Nephron (organoid): ENCODE measurements at regions not wholly inside any gene's neighbourhood (a gene's known extent, or its start where the extent isn't known, plus 50 kb on each side); places are given as distances from the start of the nearest gene placed in this dataset.

Experiments
- H3K27ac Mint-ChIP-seq, 3 experiments: 2 replicates each; pipeline ENCODE4 v1.8.0; 2020; ENCODE audit warnings: mixed read lengths in 3 of 3, mild to moderate bottlenecking in 2 of 3, moderate library complexity in 1 of 3
- H3K27me3 Mint-ChIP-seq: 2 replicates; pipeline ENCODE4 v1.8.0; 2021; ENCODE audit warnings: low read depth, mild to moderate bottlenecking, moderate library complexity, mixed read lengths
- H3K36me3 Mint-ChIP-seq: 2 replicates; pipeline ENCODE4 v1.8.0; 2020; ENCODE audit warnings: low read depth, mixed read lengths
- H3K4me1 Mint-ChIP-seq: 2 replicates; pipeline ENCODE4 v1.8.0; 2020; ENCODE audit warnings: mixed read lengths
- H3K4me3 Mint-ChIP-seq, 3 experiments: 2 replicates each; pipeline ENCODE4 v1.8.0; 2020; ENCODE audit warnings: mild to moderate bottlenecking in 3 of 3, mixed read lengths in 3 of 3, moderate library complexity in 2 of 3
- H3K9me3 Mint-ChIP-seq: 2 replicates; pipeline ENCODE4 v1.8.0; 2020; ENCODE audit warnings: mixed read lengths
- TF ChIP-seq, protein P1 (sequence below), 3 experiments: fragments of 200-600 bp; sonication (generic); IDR thresholded peaks; one replicate each; pipeline ENCODE4 v1.5.0; 2021; ENCODE audit warnings: antibody characterized with exemption in 3 of 3; ENCODE audit not compliant: unreplicated experiment in 3 of 3

DNA sequence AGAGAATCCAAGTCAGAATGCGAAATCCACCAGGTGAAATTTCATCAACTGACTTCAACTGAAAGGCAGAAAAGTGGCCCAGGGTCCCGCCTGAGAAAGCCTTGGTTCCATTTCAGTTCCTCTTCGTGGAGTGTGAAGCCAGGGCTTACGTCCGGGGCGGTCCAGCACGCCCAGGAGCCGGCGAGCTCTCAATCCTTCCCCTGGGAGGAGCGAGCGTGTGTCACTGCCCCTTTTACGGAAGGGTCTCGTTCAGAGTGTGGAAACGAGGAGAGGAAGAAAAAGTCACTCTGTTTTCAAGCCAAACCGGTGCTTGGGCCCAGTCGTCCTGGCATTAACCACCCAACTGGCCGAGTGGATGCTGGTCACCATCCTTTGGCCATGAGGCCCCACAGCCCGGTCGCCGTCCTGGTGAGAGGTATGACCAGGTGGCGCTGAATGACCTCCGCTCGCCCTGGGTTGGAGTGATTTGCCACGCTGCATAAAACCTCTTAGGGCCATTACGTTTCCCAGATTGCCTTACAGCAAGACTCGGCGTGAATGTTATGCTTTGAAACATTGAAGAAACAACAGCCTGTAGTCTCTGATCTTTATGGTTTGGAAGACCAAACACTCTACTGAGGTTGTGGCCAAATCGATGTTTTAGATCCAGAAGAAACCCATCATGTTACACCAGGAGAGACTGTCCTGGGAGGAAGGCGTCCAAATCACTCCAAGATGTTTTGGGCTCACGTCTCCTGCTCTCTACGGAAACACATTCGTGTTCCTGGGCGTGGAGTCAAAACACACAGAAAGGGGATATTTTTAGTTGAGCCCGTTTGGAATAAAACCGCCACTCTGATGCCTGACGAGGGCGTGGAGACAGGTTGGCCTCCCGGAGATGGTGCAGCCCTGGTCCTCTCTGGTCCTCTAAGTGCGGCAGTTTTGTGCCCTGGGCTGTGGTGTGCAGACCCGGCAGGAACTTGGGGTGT is 93.6 kb upstream of the ACTRT2 start:
- peak overlapping the region in 1 of 3 experiments; percentile 29 for H3K27ac Mint-ChIP-seq
- H3K9me3 Mint-ChIP-seq: peaks cover 18% of the 10 kb centered on the region
- TF ChIP-seq, protein P1, sequence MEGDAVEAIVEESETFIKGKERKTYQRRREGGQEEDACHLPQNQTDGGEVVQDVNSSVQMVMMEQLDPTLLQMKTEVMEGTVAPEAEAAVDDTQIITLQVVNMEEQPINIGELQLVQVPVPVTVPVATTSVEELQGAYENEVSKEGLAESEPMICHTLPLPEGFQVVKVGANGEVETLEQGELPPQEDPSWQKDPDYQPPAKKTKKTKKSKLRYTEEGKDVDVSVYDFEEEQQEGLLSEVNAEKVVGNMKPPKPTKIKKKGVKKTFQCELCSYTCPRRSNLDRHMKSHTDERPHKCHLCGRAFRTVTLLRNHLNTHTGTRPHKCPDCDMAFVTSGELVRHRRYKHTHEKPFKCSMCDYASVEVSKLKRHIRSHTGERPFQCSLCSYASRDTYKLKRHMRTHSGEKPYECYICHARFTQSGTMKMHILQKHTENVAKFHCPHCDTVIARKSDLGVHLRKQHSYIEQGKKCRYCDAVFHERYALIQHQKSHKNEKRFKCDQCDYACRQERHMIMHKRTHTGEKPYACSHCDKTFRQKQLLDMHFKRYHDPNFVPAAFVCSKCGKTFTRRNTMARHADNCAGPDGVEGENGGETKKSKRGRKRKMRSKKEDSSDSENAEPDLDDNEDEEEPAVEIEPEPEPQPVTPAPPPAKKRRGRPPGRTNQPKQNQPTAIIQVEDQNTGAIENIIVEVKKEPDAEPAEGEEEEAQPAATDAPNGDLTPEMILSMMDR (IDR thresholded peaks at IDR 0.05; ENCODE audit: unreplicated experiment in 3 of 3): no peak
- peaks cover 13% of the 10 kb centered on the region for H3K4me1 Mint-ChIP-seq
- H3K4me3 Mint-ChIP-seq: no peak overlapping the region
- peaks cover 56% of the 10 kb centered on the region for H3K27me3 Mint-ChIP-seq
- no peaks in the 10 kb centered on the region for H3K36me3 Mint-ChIP-seq

DNA sequence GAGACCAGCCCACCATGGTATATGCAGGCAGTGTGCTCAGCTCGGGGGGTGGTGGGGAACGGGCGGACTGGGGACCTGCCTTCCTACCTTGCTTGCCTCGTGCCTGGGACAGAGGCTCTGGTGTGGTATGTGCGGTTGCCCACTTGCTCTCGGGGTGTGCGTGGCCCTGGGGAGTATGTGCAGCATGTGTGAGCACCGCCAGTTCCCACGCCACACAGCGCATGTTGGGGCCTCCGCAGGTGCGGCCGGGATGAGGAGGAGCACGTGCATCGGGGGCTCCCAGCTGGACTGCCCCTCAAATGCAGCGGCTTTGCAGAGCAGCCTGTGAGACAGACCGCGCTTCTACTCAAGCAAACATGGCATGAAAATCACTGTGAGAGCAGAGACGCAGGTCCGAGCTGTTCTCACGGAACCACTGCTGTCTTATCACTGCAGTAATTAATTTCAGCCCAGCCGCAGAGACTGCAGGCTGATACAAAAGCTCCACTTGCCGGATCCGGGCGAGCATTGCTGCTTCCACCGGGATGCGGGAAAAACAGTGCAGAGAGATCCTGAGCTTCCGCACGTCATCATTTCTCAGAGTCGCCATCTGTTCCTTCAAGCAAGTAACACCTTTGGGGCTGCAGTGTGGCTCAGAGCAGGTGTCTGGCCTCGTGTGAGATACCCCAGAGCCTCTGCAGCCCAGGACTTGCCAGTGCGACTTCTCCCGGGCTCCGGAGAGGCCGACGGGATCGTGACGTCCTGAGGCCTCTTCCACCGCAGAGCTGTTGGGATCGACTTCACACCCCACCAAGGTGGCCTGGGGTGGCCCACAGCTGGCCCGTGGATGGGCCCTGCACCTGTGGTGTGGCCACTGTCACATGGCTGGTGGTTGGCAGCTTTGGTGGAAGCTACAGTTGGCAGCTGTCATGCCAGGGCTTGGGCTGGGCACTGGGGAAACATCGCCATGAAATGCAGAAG is 92.6 kb upstream of the ACTRT2 start:
- H3K4me3 Mint-ChIP-seq: no peak overlapping the region
- H3K36me3 Mint-ChIP-seq: no peaks in the 10 kb centered on the region
- H3K4me1 Mint-ChIP-seq: peaks cover 13% of the 10 kb centered on the region
- no peak overlapping the region for H3K27ac Mint-ChIP-seq
- TF ChIP-seq, protein P1 (IDR thresholded peaks at IDR 0.05; ENCODE audit: unreplicated experiment in 3 of 3): no peak
- peaks cover 16% of the 10 kb centered on the region for H3K9me3 Mint-ChIP-seq
- peaks cover 50% of the 10 kb centered on the region for H3K27me3 Mint-ChIP-seq

DNA sequence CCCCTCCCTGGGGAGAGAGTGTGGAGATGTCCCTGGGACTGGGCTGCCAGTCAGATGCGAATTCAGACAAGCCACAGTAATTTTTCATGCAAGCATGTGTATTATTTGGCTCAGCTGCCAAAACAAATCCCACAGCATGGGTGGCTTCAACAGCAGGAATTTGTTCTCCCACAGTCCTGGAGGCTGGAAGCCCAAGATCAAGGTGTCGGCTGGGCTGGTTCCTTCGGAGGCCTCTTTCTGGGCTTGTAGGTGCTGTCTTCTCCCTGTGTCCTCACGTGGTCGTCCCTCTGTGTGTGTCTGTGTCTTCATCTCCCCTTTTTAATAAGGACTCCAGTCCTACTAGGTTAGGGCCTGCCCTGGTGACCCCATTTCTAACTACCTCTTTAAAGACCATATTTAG is 91.9 kb upstream of the ACTRT2 start:
- Mint-ChIP-seq H3K27me3 (peaks cover 49% of the 10 kb centered on the region), H3K27ac (no peak overlapping the region)

GRCh38 chr1:2930016-2930815 is 91.1 kb upstream of the ACTRT2 start:
- Mint-ChIP-seq H3K27ac (no peak overlapping the region), H3K27me3 (peaks cover 42% of the 10 kb centered on the region)

More for the DNA sequence above, 91.9 kb upstream of the ACTRT2 start:
- H3K4me1 Mint-ChIP-seq: peaks cover 13% of the 10 kb centered on the region
- TF ChIP-seq, protein P1 (IDR thresholded peaks at IDR 0.05; ENCODE audit: unreplicated experiment in 3 of 3): no peak
- H3K4me3 Mint-ChIP-seq: no peak overlapping the region
- peaks cover 16% of the 10 kb centered on the region for H3K9me3 Mint-ChIP-seq
- H3K36me3 Mint-ChIP-seq: no peaks in the 10 kb centered on the region

More at GRCh38 chr1:2930016-2930815, 91.1 kb upstream of the ACTRT2 start:
- Mint-ChIP-seq H3K4me3 (no peak overlapping the region), H3K9me3 (peaks cover 13% of the 10 kb centered on the region), H3K4me1 (peaks cover 13% of the 10 kb centered on the region), H3K36me3 (no peaks in the 10 kb centered on the region)
- TF ChIP-seq, protein P1 (IDR thresholded peaks at IDR 0.05; ENCODE audit: unreplicated experiment in 3 of 3): no peak
